HL-60 (cell line): ENCODE measurements at regions not wholly inside any gene's neighbourhood (a gene's known extent, or its start where the extent isn't known, plus 50 kb on each side); places are given as distances from the start of the nearest gene placed in this dataset.

ENCODE experiments used
- DNase-seq, 2 experiments: peaks; one replicate each; pipeline ENCODE4 v3.0.0-alpha.2; 2010 to 2020; ENCODE audit warnings: low read depth in 1 of 2, low spot score in 1 of 2
- H3K27ac ChIP-seq: fragments of 250-450 bp; sonication (Bioruptor Pico); replicated peaks from 2 replicates; pipeline ENCODE4 v1.5.1; 2020; ENCODE audit warnings: mild to moderate bottlenecking, moderate library complexity
- H3K27me3 ChIP-seq: fragments of 250-450 bp; sonication (Bioruptor Pico); 2 replicates; pipeline ENCODE4 v1.5.1; 2021; ENCODE audit warnings: mild to moderate bottlenecking, moderate library complexity; ENCODE audit not compliant: insufficient read depth, poor library complexity, severe bottlenecking
- H3K4me3 ChIP-seq: replicated peaks from 2 replicates; pipeline ENCODE4 v1.5.1; 2011; ENCODE audit warnings: mild to moderate bottlenecking, control low read depth, low read length; ENCODE audit not compliant: insufficient read depth
- CTCF ChIP-seq: IDR thresholded peaks from one replicate; pipeline ENCODE4 v1.5.1; 2011; ENCODE audit warnings: low read length, control low read depth, inconsistent platforms; ENCODE audit not compliant: insufficient read depth
- GABPA ChIP-seq: IDR thresholded peaks from 2 replicates; pipeline ENCODE4 v1.6.1; 2012; ENCODE audit warnings: low read depth
- POLR2AphosphoS5 ChIP-seq: IDR thresholded peaks from 2 replicates; pipeline ENCODE4 v1.6.1; 2012; ENCODE audit warnings: low read depth
- REST ChIP-seq: IDR thresholded peaks from 2 replicates; pipeline ENCODE4 v1.6.1; 2012; ENCODE audit warnings: low read depth; ENCODE audit not compliant: insufficient replicate concordance
- SPI1 ChIP-seq: IDR thresholded peaks from 2 replicates; pipeline ENCODE4 v1.6.1; 2012; ENCODE audit warnings: low read depth, mild to moderate bottlenecking, borderline replicate concordance

GRCh38 chr6:55089325-55089724 is 85.0 kb upstream of the HCRTR2 start:
- Histone ChIP-seq H3K4me3 (no peak overlapping the region), H3K27ac (no peak overlapping the region), H3K27me3 (no peaks in the 10 kb centered on the region)
- TF ChIP-seq REST = no peak
- TF ChIP-seq GABPA = no peak
- no peak for TF ChIP-seq POLR2AphosphoS5
- TF ChIP-seq SPI1 = no peak
- TF ChIP-seq CTCF = no peak
- DNase-seq = no peak

GRCh38 chr6:55100686-55101085 is 73.6 kb upstream of the HCRTR2 start:
- no peak for TF ChIP-seq REST
- no peak for TF ChIP-seq CTCF
- TF ChIP-seq SPI1 = no peak
- no peak for TF ChIP-seq POLR2AphosphoS5
- TF ChIP-seq GABPA = no peak
- Histone ChIP-seq H3K27ac (no peak overlapping the region), H3K4me3 (no peak overlapping the region), H3K27me3 (no peaks in the 10 kb centered on the region)
- DNase-seq = no peak

- Histone ChIP-seq H3K27ac (no peak overlapping the region), H3K27me3 (no peaks in the 10 kb centered on the region), H3K4me3 (no peak overlapping the region)
- no peak for DNase-seq
- TF ChIP-seq SPI1 (no peak), CTCF (no peak), GABPA (no peak), REST (no peak), POLR2AphosphoS5 (no peak)
These were observed 73.2 kb upstream of the HCRTR2 start for GRCh38 chr6:55101157-55101556.
